ENCODE measurements at regions not wholly inside any gene's neighbourhood (a gene's known extent, or its start where the extent isn't known, plus 50 kb on each side); places are given as distances from the start of the nearest gene placed in this dataset.

- TF ChIP-seq CTCF (conservative IDR thresholded peaks at IDR 0.05; ENCODE audit: control insufficient read depth, insufficient read depth, low read depth, low read length) = no peak
- H3K4me3 ChIP-seq (ENCODE audit: control insufficient read depth, low read depth, low read length) = no peak overlapping the region
- DNase-seq (ENCODE audit: low read depth) = no peak
Measured at GRCh38 chr2:118340103-118340502, 251.8 kb downstream of the INSIG2 start.

- no peak for TF ChIP-seq CTCF (conservative IDR thresholded peaks at IDR 0.05; ENCODE audit: control insufficient read depth, insufficient read depth, low read depth, low read length)
Measured at GRCh38 chr2:118339386-118339785, 251.1 kb downstream of the INSIG2 start.

GRCh38 chr2:118333664-118334063 lies 245.4 kb downstream of the INSIG2 start:
- DNase-seq (ENCODE audit: low read depth) = no peak
- no peak overlapping the region for H3K4me3 ChIP-seq (ENCODE audit: control insufficient read depth, low read depth, low read length)
- no peak for TF ChIP-seq CTCF (conservative IDR thresholded peaks at IDR 0.05; ENCODE audit: control insufficient read depth, insufficient read depth, low read depth, low read length)

More at GRCh38 chr2:118339386-118339785, 251.1 kb downstream of the INSIG2 start:
- no peak overlapping the region for H3K4me3 ChIP-seq (ENCODE audit: control insufficient read depth, low read depth, low read length)
- no peak for DNase-seq (ENCODE audit: low read depth)

- H3K4me3 ChIP-seq (ENCODE audit: control insufficient read depth, low read depth, low read length) = no peak overlapping the region
- DNase-seq (ENCODE audit: low read depth) = no peak
- no peak for TF ChIP-seq CTCF (conservative IDR thresholded peaks at IDR 0.05; ENCODE audit: control insufficient read depth, insufficient read depth, low read depth, low read length)
Measured at GRCh38 chr2:118325321-118325955, 237.2 kb downstream of the INSIG2 start.

- TF ChIP-seq CTCF (conservative IDR thresholded peaks at IDR 0.05; ENCODE audit: control insufficient read depth, insufficient read depth, low read depth, low read length) = no peak
- H3K4me3 ChIP-seq (ENCODE audit: control insufficient read depth, low read depth, low read length) = no peak overlapping the region
- peak; percentile 49 for DNase-seq (ENCODE audit: low read depth)
Measured at GRCh38 chr2:118322406-118322805, 234.1 kb downstream of the INSIG2 start.

- DNase-seq (ENCODE audit: low read depth) = no peak
- no peak overlapping the region for H3K4me3 ChIP-seq (ENCODE audit: control insufficient read depth, low read depth, low read length)
- TF ChIP-seq CTCF (conservative IDR thresholded peaks at IDR 0.05; ENCODE audit: control insufficient read depth, insufficient read depth, low read depth, low read length) = no peak
Measured at GRCh38 chr2:118321432-118322105, 233.3 kb downstream of the INSIG2 start.

All from fibroblast of mammary gland (primary cell).